ENCODE measurements at regions not wholly inside any gene's neighbourhood (a gene's known extent, or its start where the extent isn't known, plus 50 kb on each side); places are given as distances from the start of the nearest gene placed in this dataset.

GRCh38 chr13:75181906-75182305 is 300.1 kb downstream of the TBC1D4 start:
- H3K36me3 ChIP-seq (ENCODE audit: control insufficient read depth, insufficient read depth, low read length): no peaks in the 10 kb centered on the region
- H3K9ac ChIP-seq (ENCODE audit: insufficient read depth, low read length): no peak overlapping the region
- H3K4me1 ChIP-seq (ENCODE audit: control insufficient read depth, extremely low read depth, insufficient read depth, low read length): peaks cover 6% of the 10 kb centered on the region
- no peak overlapping the region for H3K4me3 ChIP-seq (replicated peaks in 1 of 4; ENCODE audit: control extremely low read depth in 1 of 4, insufficient read depth in 1 of 4, low read depth in 3 of 4, low read length in 4 of 4)
- DNase-seq (ENCODE audit: low read depth in 2 of 2): peak; percentile 67 to 93
- no peaks in the 10 kb centered on the region for H3K27me3 ChIP-seq (ENCODE audit: control insufficient read depth, insufficient read depth, low read length)
- no peak overlapping the region for H3K4me2 ChIP-seq (ENCODE audit: extremely low read depth, insufficient read depth, low read length)
- no peaks in the 10 kb centered on the region for H3K9me3 ChIP-seq (ENCODE audit: control insufficient read depth, insufficient read depth, low read depth, low read length)
- H2AFZ ChIP-seq (ENCODE audit: low read length): no peak overlapping the region
- H4K20me1 ChIP-seq (ENCODE audit: control insufficient read depth, extremely low read depth, insufficient read depth, low read length): no peaks in the 10 kb centered on the region
- no peak overlapping the region for H3K27ac ChIP-seq (ENCODE audit: insufficient read depth, low read length)
- H3K79me2 ChIP-seq (ENCODE audit: control insufficient read depth, insufficient read depth, low read length): no peaks in the 10 kb centered on the region
- TF ChIP-seq CTCF (conservative IDR thresholded peaks at IDR 0.05 in 1 of 2, IDR thresholded peaks at IDR 0.05 in 1 of 2; ENCODE audit: low read depth in 1 of 2, low read length in 2 of 2) (no peak), EZH2 (IDR thresholded peaks at IDR 0.05; ENCODE audit: low read length, missing control alignments) (no peak)

- no peaks in the 10 kb centered on the region for H3K9me3 ChIP-seq (ENCODE audit: control insufficient read depth, insufficient read depth, low read depth, low read length)
- no peaks in the 10 kb centered on the region for H4K20me1 ChIP-seq (ENCODE audit: control insufficient read depth, extremely low read depth, insufficient read depth, low read length)
- H3K9ac ChIP-seq (ENCODE audit: insufficient read depth, low read length): no peak overlapping the region
- no peaks in the 10 kb centered on the region for H3K79me2 ChIP-seq (ENCODE audit: control insufficient read depth, insufficient read depth, low read length)
- H3K27ac ChIP-seq (ENCODE audit: insufficient read depth, low read length): no peak overlapping the region
- no peaks in the 10 kb centered on the region for H3K27me3 ChIP-seq (ENCODE audit: control insufficient read depth, insufficient read depth, low read length)
- no peak overlapping the region for H3K4me3 ChIP-seq (replicated peaks in 1 of 4; ENCODE audit: control extremely low read depth in 1 of 4, insufficient read depth in 1 of 4, low read depth in 3 of 4, low read length in 4 of 4)
- H3K36me3 ChIP-seq (ENCODE audit: control insufficient read depth, insufficient read depth, low read length): no peaks in the 10 kb centered on the region
- H3K4me1 ChIP-seq (ENCODE audit: control insufficient read depth, extremely low read depth, insufficient read depth, low read length): peaks cover 6% of the 10 kb centered on the region
- peak; percentile 51 to 78 for DNase-seq (ENCODE audit: low read depth in 2 of 2)
- no peak overlapping the region for H2AFZ ChIP-seq (ENCODE audit: low read length)
- peak overlapping the region; percentile 25 for H3K4me2 ChIP-seq (ENCODE audit: extremely low read depth, insufficient read depth, low read length)
- TF ChIP-seq CTCF (conservative IDR thresholded peaks at IDR 0.05 in 1 of 2, IDR thresholded peaks at IDR 0.05 in 1 of 2; ENCODE audit: low read depth in 1 of 2, low read length in 2 of 2) (no peak), EZH2 (IDR thresholded peaks at IDR 0.05; ENCODE audit: low read length, missing control alignments) (no peak)
Observed at GRCh38 chr13:75180805-75181455, 301.0 kb downstream of the TBC1D4 start.

- Histone ChIP-seq H3K27me3 (ENCODE audit: control insufficient read depth, insufficient read depth, low read length) (no peaks in the 10 kb centered on the region), H4K20me1 (ENCODE audit: control insufficient read depth, extremely low read depth, insufficient read depth, low read length) (no peaks in the 10 kb centered on the region), H2AFZ (ENCODE audit: low read length) (no peak overlapping the region), H3K4me1 (ENCODE audit: control insufficient read depth, extremely low read depth, insufficient read depth, low read length) (peaks cover 6% of the 10 kb centered on the region), H3K4me2 (ENCODE audit: extremely low read depth, insufficient read depth, low read length) (no peak overlapping the region), H3K27ac (ENCODE audit: insufficient read depth, low read length) (no peak overlapping the region), H3K9me3 (ENCODE audit: control insufficient read depth, insufficient read depth, low read depth, low read length) (no peaks in the 10 kb centered on the region), H3K36me3 (ENCODE audit: control insufficient read depth, insufficient read depth, low read length) (no peaks in the 10 kb centered on the region), H3K9ac (ENCODE audit: insufficient read depth, low read length) (no peak overlapping the region), H3K4me3 (replicated peaks in 1 of 4; ENCODE audit: control extremely low read depth in 1 of 4, insufficient read depth in 1 of 4, low read depth in 3 of 4, low read length in 4 of 4) (no peak overlapping the region), H3K79me2 (ENCODE audit: control insufficient read depth, insufficient read depth, low read length) (no peaks in the 10 kb centered on the region)
- TF ChIP-seq CTCF (conservative IDR thresholded peaks at IDR 0.05 in 1 of 2, IDR thresholded peaks at IDR 0.05 in 1 of 2; ENCODE audit: low read depth in 1 of 2, low read length in 2 of 2) (no peak), EZH2 (IDR thresholded peaks at IDR 0.05; ENCODE audit: low read length, missing control alignments) (no peak)
- DNase-seq (ENCODE audit: low read depth in 2 of 2): no peak
Observed at GRCh38 chr13:75178436-75178835, 303.5 kb downstream of the TBC1D4 start.

Data from fibroblast of lung (primary cell).